NT2/D1 (cell line): ENCODE measurements at regions not wholly inside any gene's neighbourhood (a gene's known extent, or its start where the extent isn't known, plus 50 kb on each side); places are given as distances from the start of the nearest gene placed in this dataset.

Source experiments
- YY1 ChIP-seq: IDR thresholded peaks from 2 replicates; pipeline ENCODE4 v1.6.1; 2011; ENCODE audit not compliant: insufficient read length, insufficient read depth
- ZNF274 ChIP-seq: IDR thresholded peaks from 2 replicates; pipeline ENCODE4 v1.6.1; 2011; ENCODE audit warnings: mild to moderate bottlenecking, low read depth, low read length

GRCh38 chr6:15955484-15955883 is 173.4 kb upstream of the MYLIP start:
- TF ChIP-seq YY1 (no peak), ZNF274 (no peak)
